IMR-90 (cell line): ENCODE measurements at regions not wholly inside any gene's neighbourhood (a gene's known extent, or its start where the extent isn't known, plus 50 kb on each side); places are given as distances from the start of the nearest gene placed in this dataset.

Source experiments
- ATAC-seq: fragments of 200-7000 bp; cut with Tn5 transposase; 2 replicates; pipeline ENCODE4 v1.9.1; 2020; ENCODE audit warnings: low read depth, mild to moderate bottlenecking, moderate library complexity
- BruUV-seq: library from RNA; stranded (reverse); fragments of 400-500 nt; replicated peaks from 2 replicates; lab custom pipeline; 2021; lab: Mats Ljungman, UMichigan
- CTCF ChIA-PET: fragments of 300-600 bp; formaldehyde crosslinking; extraction: SDS; loops from one replicate; lab custom pipeline; 2021; ENCODE audit warnings: antibody characterized with exemption; lab: Yijun Ruan, JAX
- POLR2A ChIA-PET: fragments of 300-600 bp; sonication (Branson Sonifier 250); formaldehyde crosslinking; loops from one replicate; lab custom pipeline; 2022; ENCODE audit warnings: antibody characterized with exemption; ENCODE audit not compliant: unreplicated experiment; lab: Charles Lee
- DNase-seq: peaks from one replicate; pipeline ENCODE4 v3.0.0; 2013
- H2AFZ ChIP-seq: replicated peaks from 2 replicates; pipeline ENCODE3; 2013; ENCODE audit warnings: low read length, mild to moderate bottlenecking; ENCODE audit not compliant: poor library complexity
- H2AK5ac ChIP-seq: 2 replicates; pipeline ENCODE4 v1.6.1; 2013; ENCODE audit warnings: low read depth, low read length, inconsistent platforms
- H2AK9ac ChIP-seq: replicated peaks from 2 replicates; pipeline ENCODE3; 2013; ENCODE audit warnings: mild to moderate bottlenecking, low read depth, low read length, moderate library complexity; ENCODE audit not compliant: poor library complexity
- H2BK120ac ChIP-seq: 2 replicates; pipeline ENCODE4 v1.6.1; 2013; ENCODE audit warnings: low read depth, low read length, inconsistent platforms
- H2BK15ac ChIP-seq: 3 replicates; pipeline ENCODE4 v1.6.1; 2013; ENCODE audit warnings: low read depth, low read length, inconsistent platforms
- H2BK20ac ChIP-seq: 2 replicates; pipeline ENCODE4 v1.6.1; 2013; ENCODE audit warnings: low read depth, mild to moderate bottlenecking, inconsistent platforms, low read length, moderate library complexity
- H2BK5ac ChIP-seq: 2 replicates; pipeline ENCODE4 v1.6.1; 2013; ENCODE audit warnings: mild to moderate bottlenecking, low read depth, low read length, inconsistent platforms; ENCODE audit not compliant: poor library complexity, severe bottlenecking
- H3K14ac ChIP-seq: replicated peaks from 2 replicates; pipeline ENCODE4 v1.6.1; 2013; ENCODE audit warnings: low read depth, low read length, inconsistent platforms
- H3K18ac ChIP-seq: 2 replicates; pipeline ENCODE4 v1.6.1; 2013; ENCODE audit warnings: low read depth, low read length, control low read depth
- H3K23ac ChIP-seq: 2 replicates; pipeline ENCODE4 v1.6.1; 2013; ENCODE audit warnings: low read depth, low read length, inconsistent platforms
- H3K27ac ChIP-seq: 2 replicates; pipeline ENCODE4 v1.5.1; 2013; ENCODE audit warnings: mild to moderate bottlenecking, control low read depth, low read length; ENCODE audit not compliant: insufficient read depth
- H3K27me3 ChIP-seq: 2 replicates; pipeline ENCODE4 v1.6.1; 2013; ENCODE audit warnings: low read length; ENCODE audit not compliant: control insufficient read depth, insufficient read depth
- H3K36me3 ChIP-seq: 2 replicates; pipeline ENCODE4 v1.6.1; 2013; ENCODE audit warnings: low read length, mixed read lengths; ENCODE audit not compliant: control insufficient read depth, insufficient read depth
- H3K4ac ChIP-seq: 2 replicates; pipeline ENCODE4 v1.6.1; 2013; ENCODE audit warnings: low read depth, low read length, inconsistent platforms
- H3K4me1 ChIP-seq: 2 replicates; pipeline ENCODE4 v1.6.1; 2013; ENCODE audit warnings: low read length, mixed read lengths; ENCODE audit not compliant: control insufficient read depth, insufficient read depth
- H3K4me2 ChIP-seq: 2 replicates; pipeline ENCODE4 v1.6.1; 2013; ENCODE audit warnings: low read depth, mild to moderate bottlenecking, control low read depth, low read length, moderate library complexity
- H3K4me3 ChIP-seq: 2 replicates; pipeline ENCODE4 v1.5.1; 2013; ENCODE audit warnings: low read depth, mild to moderate bottlenecking, control low read depth, low read length, moderate library complexity; ENCODE audit not compliant: insufficient read depth
- H3K56ac ChIP-seq: 2 replicates; pipeline ENCODE4 v1.6.1; 2013; ENCODE audit warnings: low read length, inconsistent platforms; ENCODE audit not compliant: insufficient read depth; ENCODE audit errors: extremely low read depth
- H3K79me1 ChIP-seq, 2 experiments: 2 replicates each; pipeline ENCODE4 v1.6.1; 2013; ENCODE audit warnings: low read length in 2 of 2, inconsistent platforms in 1 of 2, low read depth in 1 of 2
- H3K9ac ChIP-seq: 2 replicates; pipeline ENCODE4 v1.6.1; 2013; ENCODE audit warnings: low read depth, low read length, control low read depth
- H3K9me1 ChIP-seq: 2 replicates; pipeline ENCODE4 v1.6.1; 2013; ENCODE audit warnings: low read length, inconsistent platforms; ENCODE audit not compliant: insufficient read depth
- H3K9me3 ChIP-seq: 2 replicates; pipeline ENCODE4 v1.6.1; 2013; ENCODE audit warnings: low read length; ENCODE audit not compliant: control insufficient read depth, insufficient read depth
- H4K20me1 ChIP-seq: 2 replicates; pipeline ENCODE4 v1.6.1; 2013; ENCODE audit warnings: low read length, inconsistent platforms; ENCODE audit not compliant: insufficient read depth
- H4K5ac ChIP-seq: 2 replicates; pipeline ENCODE4 v1.6.1; 2013; ENCODE audit warnings: mild to moderate bottlenecking, low read depth, low read length, control low read depth
- H4K8ac ChIP-seq, 2 experiments: 2 replicates each; pipeline ENCODE4 v1.6.1; 2013; ENCODE audit warnings: low read depth in 2 of 2, low read length in 2 of 2, control low read depth in 1 of 2, inconsistent platforms in 1 of 2
- H4K91ac ChIP-seq: 2 replicates; pipeline ENCODE4 v1.6.1; 2013; ENCODE audit warnings: low read depth, low read length, inconsistent platforms; ENCODE audit not compliant: insufficient read depth
- BHLHE40 ChIP-seq: fragments of 150-350 bp; IDR thresholded peaks from 2 replicates; pipeline ENCODE4 v1.6.1; 2016; ENCODE audit warnings: mild to moderate bottlenecking, low read depth, low read length
- CEBPB ChIP-seq: IDR thresholded peaks from 2 replicates; pipeline ENCODE4 v1.6.1; 2012; ENCODE audit warnings: low read depth, low read length, improper control_type of control experiment
- CHD1 ChIP-seq: IDR thresholded peaks from 2 replicates; pipeline ENCODE4 v1.6.1; 2012; ENCODE audit warnings: low read depth, low read length, improper control_type of control experiment
- FOS ChIP-seq: fragments of 150-350 bp; IDR thresholded peaks from 2 replicates; pipeline ENCODE4 v1.6.1; 2016; ENCODE audit warnings: low read depth, low read length
- MAFK ChIP-seq: IDR thresholded peaks from 2 replicates; pipeline ENCODE4 v1.6.1; 2012; ENCODE audit warnings: low read depth, low read length, improper control_type of control experiment
- MAZ ChIP-seq: IDR thresholded peaks from 2 replicates; pipeline ENCODE4 v1.6.1; 2012; ENCODE audit warnings: low read depth, mild to moderate bottlenecking, low read length, improper control_type of control experiment, moderate library complexity, borderline replicate concordance
- MXI1 ChIP-seq: IDR thresholded peaks from 2 replicates; pipeline ENCODE4 v1.6.1; 2012; ENCODE audit warnings: low read depth, mild to moderate bottlenecking, low read length, moderate library complexity, borderline replicate concordance
- NFE2L2 ChIP-seq: fragments of 150-350 bp; IDR thresholded peaks from 2 replicates; pipeline ENCODE4 v1.6.1; 2016; ENCODE audit warnings: low read depth, mild to moderate bottlenecking, low read length
- POLR2A ChIP-seq: IDR thresholded peaks from 2 replicates; pipeline ENCODE4 v1.6.1; 2012; ENCODE audit warnings: mild to moderate bottlenecking, low read depth, low read length
- RAD21 ChIP-seq: IDR thresholded peaks from 2 replicates; pipeline ENCODE4 v1.6.1; 2012; ENCODE audit warnings: low read length, improper control_type of control experiment
- RCOR1 ChIP-seq: IDR thresholded peaks from 2 replicates; pipeline ENCODE4 v1.6.1; 2012; ENCODE audit warnings: mild to moderate bottlenecking, low read length, improper control_type of control experiment; ENCODE audit not compliant: insufficient replicate concordance
- RFX5 ChIP-seq: IDR thresholded peaks from 2 replicates; pipeline ENCODE4 v1.8.0; 2012; ENCODE audit warnings: low read depth, mild to moderate bottlenecking, low read length, moderate library complexity
- SMC3 ChIP-seq: fragments of 150-350 bp; IDR thresholded peaks from 2 replicates; pipeline ENCODE4 v1.6.1; 2016; ENCODE audit warnings: low read depth, mild to moderate bottlenecking, antibody characterized with exemption, low read length, moderate library complexity
- WGBS, 2 experiments: methylation state at CpG; one replicate each; pipeline versions ENCODE4 v1.1.5 to v1.1.7; 2013; ENCODE audit warnings: missing lambda C conversion rate in 2 of 2; ENCODE audit not compliant: insufficient read length in 1 of 2; ENCODE audit errors: extremely low coverage in 2 of 2; 5-methylcytosine and 5-hydroxymethylcytosine counted together
- dilution Hi-C: fragments of 300-500 bp; cut with HindIII; formaldehyde crosslinking; loops from one replicate; pipeline ENCODE4 v1.14.3; 2018; ENCODE audit warnings: low sequenced_read_pairs; ENCODE audit not compliant: unreplicated experiment
- in situ Hi-C: fragments of 300-500 bp; cut with MboI; formaldehyde crosslinking; loops from 3 replicates; pipeline ENCODE4 v1.14.3; 2019; ENCODE audit warnings: low sequenced_read_pairs, inconsistent platforms, mixed read lengths
- intact Hi-C: fragments of 100-400 bp; cut with micrococcal nuclease; formaldehyde crosslinking; loops from 2 replicates; pipeline ENCODE4 v1.10.0; 2022
- TF ChIP-seq, protein P1 (sequence below): fragments of 150-350 bp; IDR thresholded peaks from 2 replicates; pipeline ENCODE4 v1.6.1; 2017; ENCODE audit warnings: mild to moderate bottlenecking, antibody characterized with exemption, low read length, low read depth
- TF ChIP-seq, protein P2 (sequence below): fragments of 150-350 bp; IDR thresholded peaks from 2 replicates; pipeline ENCODE4 v1.6.1; 2016; ENCODE audit warnings: low read depth, mild to moderate bottlenecking, low read length, moderate library complexity, borderline replicate concordance
- TF ChIP-seq, protein P3 (sequence below): conservative IDR thresholded peaks from 2 replicates; pipeline ENCODE4 v1.5.1; 2012; ENCODE audit warnings: mild to moderate bottlenecking, low read depth, low read length, improper control_type of control experiment

DNA sequence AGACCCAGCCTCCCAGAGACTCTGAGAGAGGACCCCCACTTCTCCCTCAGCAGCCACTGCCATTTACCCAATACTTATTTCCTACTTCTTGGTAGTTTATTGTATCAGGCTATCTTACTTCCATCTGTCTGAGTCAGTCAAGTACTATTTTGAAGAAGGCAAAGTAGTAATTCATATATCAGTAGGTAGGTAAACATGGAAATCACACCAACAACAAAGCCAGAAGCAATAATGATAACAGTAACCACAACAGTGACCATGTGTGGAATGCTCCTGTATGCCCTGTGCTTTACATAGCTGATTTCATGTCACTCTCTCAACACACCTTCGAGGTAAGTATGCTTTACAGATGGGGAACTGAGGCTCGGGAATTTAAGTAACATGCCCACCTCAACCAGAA lies 173.0 kb downstream of the BCL11A start:
- ATAC-seq, result no peak
- CTCF ChIA-PET, result no interaction called here

More for the DNA sequence above, 173.0 kb downstream of the BCL11A start:
- Histone ChIP-seq H3K56ac (no peak overlapping the region), H3K14ac (no peak overlapping the region), H2BK15ac (no peak overlapping the region), H3K9me3 (no peaks in the 10 kb centered on the region), H2BK120ac (no peak overlapping the region), H3K36me3 (no peaks in the 10 kb centered on the region), H3K4me2 (no peak overlapping the region), H3K9me1 (no peaks in the 10 kb centered on the region), H3K9ac (no peak overlapping the region), H3K4me1 (no peaks in the 10 kb centered on the region), H3K79me1 (no peaks in the 10 kb centered on the region), H3K23ac (no peak overlapping the region), H4K8ac (no peak overlapping the region), H2AK5ac (no peak overlapping the region), H3K27ac (no peak overlapping the region), H4K5ac (no peak overlapping the region), H4K20me1 (no peaks in the 10 kb centered on the region), H2AFZ (no peak overlapping the region), H3K18ac (no peak overlapping the region), H3K4ac (no peak overlapping the region), H2BK5ac (no peak overlapping the region), H3K27me3 (no peaks in the 10 kb centered on the region), H3K4me3 (no peak overlapping the region), H4K91ac (no peak overlapping the region), H2AK9ac (no peak overlapping the region), H2BK20ac (no peak overlapping the region)
- WGBS, 2 experiments, result no CpG with 5 or more reads among the region's 2 CpGs
- POLR2A ChIA-PET, result no interaction called here
- intact Hi-C loops (no loop called here), in situ Hi-C loops (no loop called here), dilution Hi-C loops (no loop called here)
- no TSS peak for BruUV-seq
- TF ChIP-seq POLR2A (no peak), NFE2L2 (no peak), BHLHE40 (no peak), MXI1 (no peak), MAFK (no peak), CHD1 (no peak), RCOR1 (no peak), CEBPB (no peak), MAZ (no peak), SMC3 (no peak), FOS (no peak), RFX5 (no peak), RAD21 (no peak)
- TF ChIP-seq, protein P1, sequence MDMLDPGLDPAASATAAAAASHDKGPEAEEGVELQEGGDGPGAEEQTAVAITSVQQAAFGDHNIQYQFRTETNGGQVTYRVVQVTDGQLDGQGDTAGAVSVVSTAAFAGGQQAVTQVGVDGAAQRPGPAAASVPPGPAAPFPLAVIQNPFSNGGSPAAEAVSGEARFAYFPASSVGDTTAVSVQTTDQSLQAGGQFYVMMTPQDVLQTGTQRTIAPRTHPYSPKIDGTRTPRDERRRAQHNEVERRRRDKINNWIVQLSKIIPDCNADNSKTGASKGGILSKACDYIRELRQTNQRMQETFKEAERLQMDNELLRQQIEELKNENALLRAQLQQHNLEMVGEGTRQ, result no peak
- TF ChIP-seq, protein P2, sequence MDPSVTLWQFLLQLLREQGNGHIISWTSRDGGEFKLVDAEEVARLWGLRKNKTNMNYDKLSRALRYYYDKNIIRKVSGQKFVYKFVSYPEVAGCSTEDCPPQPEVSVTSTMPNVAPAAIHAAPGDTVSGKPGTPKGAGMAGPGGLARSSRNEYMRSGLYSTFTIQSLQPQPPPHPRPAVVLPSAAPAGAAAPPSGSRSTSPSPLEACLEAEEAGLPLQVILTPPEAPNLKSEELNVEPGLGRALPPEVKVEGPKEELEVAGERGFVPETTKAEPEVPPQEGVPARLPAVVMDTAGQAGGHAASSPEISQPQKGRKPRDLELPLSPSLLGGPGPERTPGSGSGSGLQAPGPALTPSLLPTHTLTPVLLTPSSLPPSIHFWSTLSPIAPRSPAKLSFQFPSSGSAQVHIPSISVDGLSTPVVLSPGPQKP, result no peak
- TF ChIP-seq, protein P3, sequence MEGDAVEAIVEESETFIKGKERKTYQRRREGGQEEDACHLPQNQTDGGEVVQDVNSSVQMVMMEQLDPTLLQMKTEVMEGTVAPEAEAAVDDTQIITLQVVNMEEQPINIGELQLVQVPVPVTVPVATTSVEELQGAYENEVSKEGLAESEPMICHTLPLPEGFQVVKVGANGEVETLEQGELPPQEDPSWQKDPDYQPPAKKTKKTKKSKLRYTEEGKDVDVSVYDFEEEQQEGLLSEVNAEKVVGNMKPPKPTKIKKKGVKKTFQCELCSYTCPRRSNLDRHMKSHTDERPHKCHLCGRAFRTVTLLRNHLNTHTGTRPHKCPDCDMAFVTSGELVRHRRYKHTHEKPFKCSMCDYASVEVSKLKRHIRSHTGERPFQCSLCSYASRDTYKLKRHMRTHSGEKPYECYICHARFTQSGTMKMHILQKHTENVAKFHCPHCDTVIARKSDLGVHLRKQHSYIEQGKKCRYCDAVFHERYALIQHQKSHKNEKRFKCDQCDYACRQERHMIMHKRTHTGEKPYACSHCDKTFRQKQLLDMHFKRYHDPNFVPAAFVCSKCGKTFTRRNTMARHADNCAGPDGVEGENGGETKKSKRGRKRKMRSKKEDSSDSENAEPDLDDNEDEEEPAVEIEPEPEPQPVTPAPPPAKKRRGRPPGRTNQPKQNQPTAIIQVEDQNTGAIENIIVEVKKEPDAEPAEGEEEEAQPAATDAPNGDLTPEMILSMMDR, result no peak
- DNase-seq, result no peak
